HG03139 (cell line): ENCODE measurements at regions not wholly inside any gene's neighbourhood (a gene's known extent, or its start where the extent isn't known, plus 50 kb on each side); places are given as distances from the start of the nearest gene placed in this dataset.
"Not testable (repeated sequence)": the region's sequence is repeated elsewhere in the genome, so short reads cannot be mapped to it uniquely, and the experiment has no call there.

Experiments used
- ATAC-seq: cut with Tn5 transposase; IDR thresholded peaks from one replicate; pipeline ENCODE4 v1.9.1; 2021; ENCODE audit not compliant: unreplicated experiment

GRCh38 chr14:85050180-85050579, 479.8 kb upstream of the FLRT2 start:
- no peak for ATAC-seq

- ATAC-seq, result no peak
Measured at GRCh38 chr14:85052646-85053045, 477.3 kb upstream of the FLRT2 start.

- no peak for ATAC-seq
Measured at GRCh38 chr14:85054178-85054577, 475.8 kb upstream of the FLRT2 start.

- ATAC-seq, result no peak
Measured at GRCh38 chr14:85056267-85056666, 473.7 kb upstream of the FLRT2 start.

- no peak for ATAC-seq
Measured at GRCh38 chr14:85057221-85057620, 472.7 kb upstream of the FLRT2 start.

GRCh38 chr14:85058150-85058549, 471.8 kb upstream of the FLRT2 start:
- no peak for ATAC-seq

- ATAC-seq, result no peak
Measured at GRCh38 chr14:85060121-85060520, 469.8 kb upstream of the FLRT2 start.

GRCh38 chr14:85061256-85061655, 468.7 kb upstream of the FLRT2 start:
- no peak for ATAC-seq

- no peak for ATAC-seq
Measured at GRCh38 chr14:85063747-85064146, 466.2 kb upstream of the FLRT2 start.

- no peak for ATAC-seq
Measured at GRCh38 chr14:85071447-85071846, 458.5 kb upstream of the FLRT2 start.

GRCh38 chr14:85074955-85075354, 455.0 kb upstream of the FLRT2 start:
- no peak for ATAC-seq

GRCh38 chr14:85075694-85076476, 454.1 kb upstream of the FLRT2 start:
- ATAC-seq, result no peak

- ATAC-seq, result not testable (repeated sequence)
Measured at GRCh38 chr14:85077716-85078115, 452.2 kb upstream of the FLRT2 start.

- ATAC-seq, result no peak
Measured at GRCh38 chr14:85079842-85080730, 449.9 kb upstream of the FLRT2 start.

- no peak for ATAC-seq
Measured at GRCh38 chr14:85084344-85084743, 445.6 kb upstream of the FLRT2 start.

GRCh38 chr14:85085981-85086380, 444.0 kb upstream of the FLRT2 start:
- no peak for ATAC-seq

GRCh38 chr14:85087201-85087600, 442.7 kb upstream of the FLRT2 start:
- ATAC-seq, result no peak

GRCh38 chr14:85088192-85088591, 441.8 kb upstream of the FLRT2 start:
- no peak for ATAC-seq

- no peak for ATAC-seq
Measured at GRCh38 chr14:85090681-85091080, 439.3 kb upstream of the FLRT2 start.

- ATAC-seq, result no peak
Measured at GRCh38 chr14:85093631-85094330, 436.2 kb upstream of the FLRT2 start.

- ATAC-seq, result no peak
Measured at GRCh38 chr14:85102591-85102990, 427.4 kb upstream of the FLRT2 start.

- ATAC-seq, result no peak
Measured at GRCh38 chr14:85106506-85106905, 423.4 kb upstream of the FLRT2 start.
